Naive B cell (primary cell): ENCODE measurements at regions not wholly inside any gene's neighbourhood (a gene's known extent, or its start where the extent isn't known, plus 50 kb on each side); places are given as distances from the start of the nearest gene placed in this dataset.
"Not testable (repeated sequence)": the region's sequence is repeated elsewhere in the genome, so short reads cannot be mapped to it uniquely, and the experiment has no call there.

Source experiments
- ATAC-seq, 2 donors: fragments of 150-1000 bp; cut with Tn5 transposase; 2 replicates each; pipeline ENCODE4 v1.10.0; 2021; ENCODE audit warnings: low read depth in 2 of 2, mild to moderate bottlenecking in 2 of 2, moderate library complexity in 2 of 2
- DNase-seq: peaks from one replicate; pipeline ENCODE4 v3.0.0; 2022
- H3K27ac Mint-ChIP-seq, 6 donors: one replicate each; pipeline ENCODE4 v1.8.0; 2020 to 2022; ENCODE audit warnings: mild to moderate bottlenecking in 6 of 6, mixed read lengths in 6 of 6, moderate library complexity in 5 of 6, inconsistent platforms in 2 of 6
- H3K27me3 Mint-ChIP-seq, 3 donors: one replicate each; pipeline ENCODE4 v1.8.0; 2021 to 2022; ENCODE audit warnings: mixed read lengths in 3 of 3, mild to moderate bottlenecking in 1 of 3
- H3K36me3 Mint-ChIP-seq, 2 donors: one replicate each; pipeline ENCODE4 v1.8.0; 2020 to 2022; ENCODE audit warnings: mixed read lengths in 2 of 2, inconsistent platforms in 1 of 2, mild to moderate bottlenecking in 1 of 2
- H3K4me1 Mint-ChIP-seq, 3 donors: one replicate each; pipeline ENCODE4 v1.8.0; 2020 to 2022; ENCODE audit warnings: mixed read lengths in 3 of 3, inconsistent platforms in 1 of 3, mild to moderate bottlenecking in 1 of 3, moderate library complexity in 1 of 3
- H3K4me3 Mint-ChIP-seq, 8 donors: one replicate each; pipeline ENCODE4 v1.8.0; 2020 to 2022; ENCODE audit warnings: mild to moderate bottlenecking in 8 of 8, mixed read lengths in 8 of 8, moderate library complexity in 8 of 8, inconsistent platforms in 2 of 8
- H3K9me3 Mint-ChIP-seq, 7 donors: one replicate each; pipeline ENCODE4 v1.8.0; 2020 to 2022; ENCODE audit warnings: mixed read lengths in 7 of 7, mild to moderate bottlenecking in 5 of 7, inconsistent platforms in 2 of 7, moderate library complexity in 1 of 7

DNA sequence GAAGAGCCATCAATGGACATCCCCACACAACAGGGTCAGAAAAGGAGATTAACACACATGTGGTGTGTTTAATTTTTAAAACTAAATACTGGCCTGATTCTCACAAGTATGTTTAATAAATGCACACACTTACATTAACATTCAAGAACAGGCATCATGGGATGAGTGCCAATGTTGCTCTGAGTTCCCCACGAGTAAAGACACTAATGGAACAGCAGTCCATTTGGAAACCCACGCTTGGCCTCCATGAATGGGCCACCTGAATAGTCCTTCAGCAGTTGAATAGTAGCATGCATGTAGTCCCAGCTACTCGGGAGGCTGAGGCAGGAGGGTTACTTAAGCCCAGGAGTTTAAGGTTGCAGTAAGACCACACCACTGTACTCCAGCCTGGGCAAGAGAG lies 195.2 kb upstream of the IPO5 start:
- ATAC-seq (no peak), DNase-seq (no peak)
- peaks cover 0 to 13% (median 5%) of the 10 kb centered on the region in 3 donors for H3K27me3 Mint-ChIP-seq
- H3K4me1 Mint-ChIP-seq, result no peaks in the 10 kb centered on the region
- H3K4me3 Mint-ChIP-seq, result no peak overlapping the region
- H3K9me3 Mint-ChIP-seq, result peaks cover 2 to 15% (median 6%) of the 10 kb centered on the region in 7 donors
- H3K36me3 Mint-ChIP-seq, result no peaks in the 10 kb centered on the region
- no peak overlapping the region for H3K27ac Mint-ChIP-seq

DNA sequence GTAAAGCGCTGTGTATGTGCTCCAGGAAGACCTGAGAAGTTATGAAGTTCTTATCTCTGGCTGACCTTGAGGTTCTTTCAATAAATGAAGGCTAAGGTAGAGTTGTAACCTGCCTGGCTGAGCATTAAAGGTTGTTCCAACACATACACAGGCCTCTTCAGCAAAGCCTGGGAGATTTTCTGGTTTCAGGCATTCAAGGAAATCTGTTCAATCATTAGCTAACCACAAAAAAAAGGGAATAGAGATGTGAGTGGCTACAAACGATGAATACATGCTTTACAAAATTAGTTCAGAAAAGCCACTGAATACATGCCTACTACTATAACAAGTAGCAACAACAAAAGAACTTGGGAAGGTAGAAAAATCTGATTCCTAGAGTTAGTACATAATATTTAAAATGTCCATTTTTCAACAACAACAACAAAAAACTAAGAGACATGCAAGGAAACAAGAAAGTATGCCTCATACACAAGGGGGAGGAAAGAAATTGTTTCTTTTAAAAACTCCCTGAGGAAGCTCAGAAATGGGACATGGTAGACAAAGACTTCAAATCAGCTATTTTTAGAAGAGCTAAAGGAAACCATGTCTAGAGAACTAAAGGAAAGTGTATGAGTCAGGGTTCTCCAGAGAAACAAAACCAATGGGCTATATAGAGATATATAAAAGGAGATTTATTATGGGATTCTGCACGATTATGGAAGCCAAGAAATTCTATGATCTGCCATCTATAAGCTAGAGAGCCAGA lies 191.5 kb upstream of the IPO5 start:
- ATAC-seq (no peak), DNase-seq (no peak)
- Mint-ChIP-seq H3K27me3 (peaks cover 0 to 5% (median 0%) of the 10 kb centered on the region in 3 donors), H3K27ac (no peak overlapping the region), H3K4me3 (no peak overlapping the region), H3K36me3 (no peaks in the 10 kb centered on the region), H3K9me3 (peaks cover 1 to 26% (median 6%) of the 10 kb centered on the region in 7 donors), H3K4me1 (no peaks in the 10 kb centered on the region)

DNA sequence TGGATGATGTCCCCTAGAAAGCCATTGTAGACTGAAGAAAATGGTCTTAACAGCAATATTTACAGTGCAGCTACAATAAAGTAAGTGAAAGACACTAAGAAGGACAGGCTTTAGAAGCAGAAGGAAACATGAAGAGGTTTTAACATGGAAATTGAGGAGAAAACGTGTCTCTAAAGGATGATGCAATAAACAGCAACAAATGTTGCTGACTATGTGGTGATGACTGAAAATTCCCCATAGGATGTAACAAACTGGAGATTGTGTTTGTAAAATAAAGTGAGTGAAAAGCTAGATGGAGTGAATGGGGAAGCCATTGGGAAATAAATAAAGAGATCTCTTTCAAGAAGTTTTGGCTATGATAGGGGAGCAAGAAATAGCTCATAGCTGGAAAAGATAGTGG lies 186.7 kb upstream of the IPO5 start:
- H3K4me1 Mint-ChIP-seq, result no peaks in the 10 kb centered on the region
- no peak overlapping the region for H3K27ac Mint-ChIP-seq
- H3K4me3 Mint-ChIP-seq, result no peak overlapping the region
- H3K36me3 Mint-ChIP-seq, result no peaks in the 10 kb centered on the region
- ATAC-seq, result no peak
- DNase-seq, result no peak
- peaks cover 2 to 34% (median 9%) of the 10 kb centered on the region in 7 donors for H3K9me3 Mint-ChIP-seq
- peaks cover 0 to 5% (median 0%) of the 10 kb centered on the region in 3 donors for H3K27me3 Mint-ChIP-seq

DNA sequence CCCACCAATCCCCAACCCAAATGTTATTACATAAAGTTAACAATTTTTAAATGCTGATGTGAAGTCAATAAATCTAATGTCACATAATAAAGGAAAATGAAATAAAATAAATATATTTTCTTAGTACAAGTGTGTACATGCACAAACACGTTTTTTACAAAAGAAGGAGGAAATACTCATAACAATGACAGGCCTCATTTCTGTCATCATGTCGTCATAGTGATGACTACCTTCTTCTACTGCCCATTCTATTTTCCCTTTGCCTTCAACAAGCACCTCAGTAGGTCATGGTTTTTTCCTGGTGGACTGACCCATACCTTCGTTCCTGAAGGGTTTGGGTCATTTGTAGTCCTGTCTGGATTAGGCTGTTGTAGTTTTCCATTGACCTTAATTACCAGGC lies 185.3 kb upstream of the IPO5 start:
- Mint-ChIP-seq H3K27ac (no peak overlapping the region), H3K36me3 (no peaks in the 10 kb centered on the region), H3K27me3 (peaks cover 0 to 9% (median 0%) of the 10 kb centered on the region in 3 donors), H3K4me1 (no peaks in the 10 kb centered on the region), H3K9me3 (peaks cover 1 to 22% (median 6%) of the 10 kb centered on the region in 7 donors), H3K4me3 (no peak overlapping the region)
- ATAC-seq (no peak), DNase-seq (no peak)

DNA sequence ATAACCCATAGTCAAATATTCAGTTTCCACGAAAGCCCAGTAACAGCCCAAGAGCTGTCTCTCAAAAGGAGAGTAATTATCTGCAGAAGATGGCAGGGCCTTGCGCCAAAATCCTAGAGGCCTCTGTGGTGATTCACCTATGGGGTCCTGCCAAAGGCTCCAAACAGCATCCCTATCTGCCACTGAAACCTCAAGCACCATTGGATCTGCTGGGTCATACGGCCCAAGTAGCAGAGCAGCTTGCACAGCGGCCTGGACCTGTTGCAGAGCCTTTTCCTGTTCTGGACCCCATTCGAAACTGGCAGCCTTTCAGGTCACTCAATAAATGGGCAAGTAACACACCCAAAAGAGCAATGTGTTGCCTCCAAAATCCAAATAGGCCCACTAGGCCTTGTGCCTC lies 183.2 kb upstream of the IPO5 start:
- not testable (repeated sequence) for ATAC-seq, H3K4me3 Mint-ChIP-seq, H3K4me1 Mint-ChIP-seq, DNase-seq, H3K36me3 Mint-ChIP-seq, H3K27me3 Mint-ChIP-seq, H3K27ac Mint-ChIP-seq, H3K9me3 Mint-ChIP-seq

DNA sequence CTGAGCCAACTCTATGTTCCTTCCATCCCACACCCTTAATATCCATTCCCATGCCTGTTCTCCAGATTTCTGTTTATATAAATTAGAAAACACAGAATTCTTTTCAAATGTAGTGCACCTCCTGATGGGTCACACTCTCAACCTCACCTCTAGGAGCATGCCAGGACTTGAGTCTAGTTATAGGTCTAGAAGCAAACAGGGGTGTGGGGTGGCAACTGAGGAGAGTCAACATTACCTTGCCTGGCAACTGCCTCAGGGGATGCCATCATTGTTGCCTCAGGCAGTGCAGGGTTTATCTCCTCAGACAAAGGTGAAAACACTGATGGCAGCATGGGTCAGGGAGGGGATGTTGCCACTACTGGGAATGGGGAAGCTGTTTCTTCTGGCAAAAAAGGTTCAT lies 181.0 kb upstream of the IPO5 start:
- H3K27me3 Mint-ChIP-seq, result not testable (repeated sequence)

DNA sequence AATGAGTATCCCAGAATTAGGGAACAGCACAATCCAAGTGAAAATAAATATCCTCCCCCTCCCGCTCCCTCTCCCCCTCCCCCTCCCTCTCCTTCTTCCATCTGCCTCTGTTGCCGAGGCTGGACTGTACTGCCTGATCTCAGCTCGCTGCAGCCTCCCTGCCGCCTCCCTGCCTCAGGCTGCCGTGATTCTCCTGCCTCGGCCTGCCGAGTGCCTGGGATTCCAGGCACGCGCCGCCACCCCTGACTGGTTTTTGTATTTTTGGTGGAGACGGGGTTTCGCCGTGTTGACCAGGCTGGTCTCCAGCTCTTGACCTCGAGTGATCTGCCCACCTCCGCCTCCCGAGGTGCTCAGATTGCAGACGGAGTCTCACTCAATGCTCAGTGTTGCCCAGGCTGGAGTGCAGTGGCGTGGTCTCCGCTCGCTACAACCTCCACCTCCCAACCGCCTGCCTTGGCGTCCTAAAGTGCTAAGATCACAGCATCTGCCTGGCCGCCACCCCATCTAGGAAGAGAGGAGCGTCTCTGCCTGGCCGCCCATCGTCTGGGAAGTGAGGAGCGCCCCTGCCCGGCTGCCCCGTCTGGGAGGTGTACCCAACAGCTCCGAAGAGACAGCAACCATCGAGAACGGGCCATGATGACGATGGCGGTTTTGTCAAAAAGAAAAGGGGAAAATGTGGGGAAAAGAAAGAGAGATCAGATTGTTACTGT lies 178.9 kb upstream of the IPO5 start:
- H3K4me1 Mint-ChIP-seq, DNase-seq, ATAC-seq, H3K4me3 Mint-ChIP-seq, H3K27me3 Mint-ChIP-seq, H3K27ac Mint-ChIP-seq, H3K36me3 Mint-ChIP-seq: not testable (repeated sequence)
- peaks cover 5 to 26% (median 10%) of the 10 kb centered on the region in 7 donors for H3K9me3 Mint-ChIP-seq

More for the DNA sequence above, 181.0 kb upstream of the IPO5 start:
- not testable (repeated sequence) for ATAC-seq, DNase-seq, H3K27ac Mint-ChIP-seq, H3K4me1 Mint-ChIP-seq, H3K4me3 Mint-ChIP-seq, H3K36me3 Mint-ChIP-seq
- peaks cover 0 to 26% (median 8%) of the 10 kb centered on the region in 7 donors for H3K9me3 Mint-ChIP-seq

DNA sequence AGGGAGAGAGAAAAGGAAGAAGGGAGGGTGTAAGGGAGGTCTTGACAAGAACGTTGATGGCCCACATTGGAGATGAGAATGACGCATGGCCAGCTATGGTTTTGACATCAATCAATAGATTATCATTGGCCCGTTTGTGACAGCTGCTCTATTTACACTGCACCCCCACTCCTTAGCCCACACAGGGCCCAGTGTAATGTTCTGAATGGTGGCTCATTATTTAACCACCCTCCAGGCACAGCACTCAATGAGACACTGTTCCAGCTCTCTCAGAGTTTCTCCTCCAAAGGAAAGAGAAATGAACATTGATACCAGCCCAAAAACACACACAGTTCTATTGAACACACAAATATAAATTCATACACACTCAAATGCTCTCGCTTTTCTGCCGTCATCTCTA lies 173.0 kb upstream of the IPO5 start:
- no peak overlapping the region for H3K4me3 Mint-ChIP-seq
- H3K4me1 Mint-ChIP-seq, result no peaks in the 10 kb centered on the region
- no peaks in the 10 kb centered on the region for H3K36me3 Mint-ChIP-seq
- H3K27ac Mint-ChIP-seq, result no peak overlapping the region
- DNase-seq (no peak), ATAC-seq (no peak)
- H3K9me3 Mint-ChIP-seq, result peaks cover 9 to 22% (median 11%) of the 10 kb centered on the region in 7 donors
- H3K27me3 Mint-ChIP-seq, result peaks cover 0 to 6% (median 0%) of the 10 kb centered on the region in 3 donors

DNA sequence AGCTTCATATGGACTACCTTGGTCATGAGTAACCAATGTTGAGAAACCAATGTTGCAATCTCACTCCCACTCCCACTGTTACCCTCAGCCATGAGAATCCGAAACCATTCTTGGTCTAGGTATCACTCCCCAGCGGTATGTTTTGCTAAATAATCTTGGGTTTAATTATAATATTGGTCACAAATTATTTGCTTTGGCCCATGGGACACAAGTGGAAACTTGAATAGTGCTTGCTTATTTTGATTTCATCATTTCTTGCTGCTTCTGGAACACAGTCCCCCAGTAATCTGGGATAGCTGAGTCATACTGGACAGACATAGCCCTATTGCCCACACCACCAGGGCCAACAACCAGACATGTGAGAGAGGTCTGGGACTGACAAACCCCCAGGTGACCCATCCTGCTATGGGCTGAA lies 171.6 kb upstream of the IPO5 start:
- DNase-seq (no peak), ATAC-seq (no peak)
- Mint-ChIP-seq H3K27ac (no peak overlapping the region), H3K36me3 (no peaks in the 10 kb centered on the region), H3K4me1 (no peaks in the 10 kb centered on the region), H3K9me3 (peaks cover 7 to 16% (median 9%) of the 10 kb centered on the region in 7 donors), H3K27me3 (peaks cover 0 to 6% (median 0%) of the 10 kb centered on the region in 3 donors), H3K4me3 (no peak overlapping the region)

DNA sequence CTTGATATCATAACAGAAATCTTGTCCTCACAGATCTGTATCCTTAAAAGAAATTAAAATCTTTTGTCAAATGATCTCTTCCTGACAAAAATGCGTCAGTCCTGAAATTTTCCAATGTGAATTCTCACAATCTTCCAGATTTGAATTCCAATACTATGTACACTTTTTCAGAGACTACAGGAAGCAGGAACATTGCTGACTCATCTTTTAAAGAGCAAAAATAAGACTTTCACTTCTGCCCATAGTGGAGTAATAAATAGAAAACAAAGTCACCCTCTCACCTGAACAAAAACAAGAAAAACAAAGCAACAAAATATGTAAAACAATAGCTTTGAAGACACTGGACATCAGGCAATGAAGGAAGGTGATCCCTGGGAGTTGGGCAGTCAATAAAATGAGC lies 167.0 kb upstream of the IPO5 start:
- peaks cover 0 to 4% of the 10 kb centered on the region in 2 donors for H3K36me3 Mint-ChIP-seq
- no peak overlapping the region for H3K27ac Mint-ChIP-seq
- peaks cover 4 to 47% (median 14%) of the 10 kb centered on the region in 7 donors for H3K9me3 Mint-ChIP-seq
- ATAC-seq (no peak), DNase-seq (no peak)
- H3K4me1 Mint-ChIP-seq, result no peaks in the 10 kb centered on the region
- no peak overlapping the region for H3K4me3 Mint-ChIP-seq
- H3K27me3 Mint-ChIP-seq, result peaks cover 0 to 6% (median 0%) of the 10 kb centered on the region in 3 donors

DNA sequence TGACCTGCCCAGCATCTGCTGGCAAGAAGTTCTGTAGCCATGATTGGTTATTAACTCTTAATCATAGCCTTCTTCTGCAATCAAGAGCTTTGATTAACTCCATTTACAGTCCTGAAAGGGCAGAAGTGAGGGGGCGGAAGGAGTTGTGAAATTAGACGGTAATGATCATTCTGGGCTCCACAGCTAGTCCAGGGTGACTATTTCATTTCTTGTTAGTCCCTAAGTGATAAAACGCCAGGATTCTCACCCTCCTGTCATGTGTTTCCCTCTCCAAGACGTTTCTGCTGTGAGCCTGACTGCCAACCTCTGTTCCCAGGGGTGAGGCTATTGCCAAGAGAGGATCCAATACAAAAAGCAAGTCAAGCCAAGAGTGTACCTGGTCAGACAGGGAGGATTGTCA lies 155.9 kb upstream of the IPO5 start:
- Mint-ChIP-seq H3K4me1 (no peaks in the 10 kb centered on the region), H3K27ac (no peak overlapping the region), H3K4me3 (no peak overlapping the region), H3K36me3 (peaks cover 6 to 15% of the 10 kb centered on the region in 2 donors), H3K9me3 (peaks cover 19 to 46% (median 27%) of the 10 kb centered on the region in 7 donors), H3K27me3 (peaks cover 0 to 14% (median 0%) of the 10 kb centered on the region in 3 donors)
- DNase-seq (no peak), ATAC-seq (no peak)

DNA sequence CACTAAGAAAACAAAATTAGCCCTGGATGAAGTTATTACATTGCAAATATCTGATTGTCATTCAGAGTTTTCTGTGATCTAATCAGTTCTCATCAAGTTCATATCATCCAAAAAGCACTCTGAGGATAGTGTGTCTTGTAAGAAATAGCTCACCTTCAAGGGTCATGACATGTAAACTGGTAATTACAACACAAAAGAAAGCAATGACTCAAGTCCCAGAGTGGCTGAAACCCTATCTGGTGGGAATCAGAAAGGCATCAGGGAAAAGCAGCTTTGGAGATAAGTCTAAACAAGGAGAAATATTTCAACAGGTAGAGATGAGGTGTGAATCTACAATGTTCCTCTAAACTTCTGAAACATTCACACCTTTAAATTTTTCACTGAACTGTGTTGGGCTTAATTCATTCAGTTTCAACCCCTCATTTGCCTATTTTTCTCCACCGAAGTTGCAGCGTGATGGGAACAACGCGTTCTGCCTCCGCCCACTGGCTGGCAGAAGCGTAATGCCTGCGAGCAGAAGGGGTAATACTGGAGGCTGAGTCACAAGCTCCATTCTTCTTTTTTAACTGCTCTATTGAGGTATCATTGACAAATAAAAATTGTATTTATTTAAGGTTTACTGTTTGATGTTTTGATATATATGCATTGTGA lies 155.2 kb upstream of the IPO5 start:
- Mint-ChIP-seq H3K27me3 (peaks cover under 1 to 14% (median 3%) of the 10 kb centered on the region in 3 donors), H3K9me3 (peaks cover 12 to 41% (median 20%) of the 10 kb centered on the region in 7 donors), H3K36me3 (peaks cover 6 to 11% of the 10 kb centered on the region in 2 donors), H3K4me3 (no peak overlapping the region), H3K4me1 (no peaks in the 10 kb centered on the region), H3K27ac (no peak overlapping the region)
- ATAC-seq (no peak), DNase-seq (no peak)

DNA sequence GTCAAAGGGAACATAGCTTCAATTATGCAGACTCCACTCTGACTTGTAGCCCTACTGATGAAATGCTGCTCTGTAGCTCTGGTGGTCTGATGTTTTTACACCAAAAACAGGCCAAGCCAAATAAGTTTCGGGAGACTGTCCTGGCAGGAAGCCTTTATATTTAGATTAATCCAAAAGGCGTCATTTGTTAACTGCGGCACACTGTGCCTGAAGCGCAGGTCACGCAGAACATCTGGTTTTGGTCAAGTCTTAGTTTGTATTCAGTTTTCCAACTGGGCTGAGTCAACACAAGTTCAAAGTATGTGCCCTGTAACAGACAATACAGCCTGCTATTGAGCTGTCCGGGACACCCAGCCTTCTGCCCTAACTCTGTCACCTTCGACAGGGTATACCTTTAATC lies 154.6 kb upstream of the IPO5 start:
- peaks cover 6 to 14% (median 8%) of the 10 kb centered on the region in 3 donors for H3K27me3 Mint-ChIP-seq
- H3K27ac Mint-ChIP-seq, result peak overlapping the region in 1 of 6 donors; percentile 7
- H3K4me1 Mint-ChIP-seq, result no peaks in the 10 kb centered on the region
- H3K4me3 Mint-ChIP-seq, result no peak overlapping the region
- peaks cover 6 to 14% of the 10 kb centered on the region in 2 donors for H3K36me3 Mint-ChIP-seq
- ATAC-seq (no peak), DNase-seq (no peak)
- H3K9me3 Mint-ChIP-seq, result peaks cover 14 to 41% (median 23%) of the 10 kb centered on the region in 7 donors
